Brain microvascular endothelial cell (primary cell): ENCODE measurements at regions not wholly inside any gene's neighbourhood (a gene's known extent, or its start where the extent isn't known, plus 50 kb on each side); places are given as distances from the start of the nearest gene placed in this dataset.
A peak's percentile ranks its signal among the peaks of the same experiment; 100 is the strongest.

Experiments used
- DNase-seq: peaks from one replicate; pipeline ENCODE4 v3.0.0-alpha.2; 2020
- H3K27ac ChIP-seq: fragments of 250-450 bp; sonication (Bioruptor Pico); 2 replicates; pipeline ENCODE4 v1.5.1; 2020; ENCODE audit warnings: mild to moderate bottlenecking, moderate library complexity
- H3K27me3 ChIP-seq: fragments of 250-450 bp; sonication (Bioruptor Pico); replicated peaks from 2 replicates; pipeline ENCODE4 v1.5.1; 2020; ENCODE audit warnings: mild to moderate bottlenecking
- H3K36me3 ChIP-seq: fragments of 250-450 bp; sonication (Bioruptor Pico); replicated peaks from 2 replicates; pipeline ENCODE4 v1.5.1; 2020; ENCODE audit warnings: mild to moderate bottlenecking
- H3K4me3 ChIP-seq: 2 replicates; pipeline ENCODE4 v1.5.1; 2011; ENCODE audit warnings: low read depth, mild to moderate bottlenecking, control low read depth, low read length, moderate library complexity
- in situ Hi-C: cut with HindIII; loops from 2 replicates; pipeline ENCODE4 v1.10.0; 2017; ENCODE audit warnings: low sequenced_read_pairs, low pct_ligation_motif_present
- TF ChIP-seq, protein P1 (sequence below): IDR thresholded peaks from 2 replicates; pipeline ENCODE4 v1.5.1; 2011; ENCODE audit warnings: low read depth, mild to moderate bottlenecking, moderate library complexity, low read length, control low read depth, inconsistent platforms; ENCODE audit errors: missing control alignments

DNA sequence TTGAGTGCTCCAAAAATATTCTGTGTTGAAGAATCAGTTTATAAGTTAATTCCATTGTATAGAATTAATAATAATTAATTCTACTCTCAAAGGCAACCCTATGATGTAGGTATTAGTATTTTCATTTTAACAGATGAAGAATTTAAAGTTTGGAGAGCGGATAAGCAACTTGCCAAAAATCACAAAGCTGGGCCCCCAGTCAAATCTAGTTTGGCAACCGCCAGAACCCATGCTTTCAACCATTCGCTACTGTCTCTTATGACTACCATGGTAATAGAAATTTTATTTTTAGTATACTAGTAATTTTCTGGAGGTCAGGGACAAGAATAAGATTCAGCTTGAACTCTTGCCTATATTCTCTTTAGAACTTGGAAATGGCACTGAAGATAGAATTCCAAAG lies 229.8 kb downstream of the IBTK start:
- no peak for DNase-seq
- in situ Hi-C loops, result no loop called here
- H3K27ac ChIP-seq, result no peak overlapping the region

DNA sequence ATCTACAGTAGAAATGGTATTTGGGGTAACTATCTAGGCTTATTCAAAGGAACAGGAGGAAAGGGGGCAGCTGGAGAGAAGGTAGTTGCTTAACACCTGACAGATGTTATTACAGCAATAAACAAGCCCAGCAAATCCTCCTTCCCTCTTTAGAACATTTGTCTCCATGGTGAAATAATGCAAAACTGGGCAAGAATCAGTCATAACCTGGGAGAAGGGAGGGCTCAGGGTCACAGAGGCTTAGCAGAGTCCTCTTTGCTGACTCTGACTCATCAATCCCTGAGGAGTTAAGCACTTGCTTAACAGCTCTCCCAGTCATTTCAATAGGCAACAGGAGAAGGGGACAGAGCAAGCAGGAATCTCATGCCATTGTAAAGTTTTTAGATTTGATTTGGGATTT lies 230.3 kb downstream of the IBTK start:
- H3K27me3 ChIP-seq, result no peaks in the 10 kb centered on the region
- in situ Hi-C loops, result no loop called here
- peak overlapping the region; percentile 77 for H3K27ac ChIP-seq
- TF ChIP-seq, protein P1, sequence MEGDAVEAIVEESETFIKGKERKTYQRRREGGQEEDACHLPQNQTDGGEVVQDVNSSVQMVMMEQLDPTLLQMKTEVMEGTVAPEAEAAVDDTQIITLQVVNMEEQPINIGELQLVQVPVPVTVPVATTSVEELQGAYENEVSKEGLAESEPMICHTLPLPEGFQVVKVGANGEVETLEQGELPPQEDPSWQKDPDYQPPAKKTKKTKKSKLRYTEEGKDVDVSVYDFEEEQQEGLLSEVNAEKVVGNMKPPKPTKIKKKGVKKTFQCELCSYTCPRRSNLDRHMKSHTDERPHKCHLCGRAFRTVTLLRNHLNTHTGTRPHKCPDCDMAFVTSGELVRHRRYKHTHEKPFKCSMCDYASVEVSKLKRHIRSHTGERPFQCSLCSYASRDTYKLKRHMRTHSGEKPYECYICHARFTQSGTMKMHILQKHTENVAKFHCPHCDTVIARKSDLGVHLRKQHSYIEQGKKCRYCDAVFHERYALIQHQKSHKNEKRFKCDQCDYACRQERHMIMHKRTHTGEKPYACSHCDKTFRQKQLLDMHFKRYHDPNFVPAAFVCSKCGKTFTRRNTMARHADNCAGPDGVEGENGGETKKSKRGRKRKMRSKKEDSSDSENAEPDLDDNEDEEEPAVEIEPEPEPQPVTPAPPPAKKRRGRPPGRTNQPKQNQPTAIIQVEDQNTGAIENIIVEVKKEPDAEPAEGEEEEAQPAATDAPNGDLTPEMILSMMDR, result no peak
- peak; percentile 78 for DNase-seq
- H3K36me3 ChIP-seq, result no peaks in the 10 kb centered on the region
- H3K4me3 ChIP-seq, result no peak overlapping the region

More for the DNA sequence above, 229.8 kb downstream of the IBTK start:
- TF ChIP-seq, protein P1, result no peak
- no peaks in the 10 kb centered on the region for H3K27me3 ChIP-seq
- no peaks in the 10 kb centered on the region for H3K36me3 ChIP-seq
- no peak overlapping the region for H3K4me3 ChIP-seq

DNA sequence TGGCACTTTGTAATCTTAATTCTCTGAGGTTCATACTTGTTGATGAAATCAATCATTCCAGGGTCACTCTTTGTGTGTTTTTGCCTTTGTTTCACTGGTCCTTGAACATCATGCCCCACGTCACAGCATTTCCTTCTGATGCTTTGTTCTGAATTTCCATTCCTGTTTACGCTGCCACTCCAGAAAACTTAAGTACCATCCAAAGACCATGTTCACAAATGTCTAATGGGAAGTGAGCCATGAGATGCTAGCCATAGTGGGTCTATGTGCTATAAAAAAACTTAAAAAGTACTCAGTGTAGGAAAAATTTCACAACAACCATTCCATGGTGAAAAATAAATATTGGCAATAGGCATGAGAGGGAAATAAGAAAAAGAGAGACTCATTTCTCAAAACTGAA lies 232.0 kb downstream of the IBTK start:
- Histone ChIP-seq H3K27ac (peak overlapping the region; percentile 90), H3K4me3 (no peak overlapping the region), H3K36me3 (no peaks in the 10 kb centered on the region), H3K27me3 (no peaks in the 10 kb centered on the region)
- TF ChIP-seq, protein P1, result no peak
- in situ Hi-C loops, result no loop called here
- DNase-seq, result no peak

DNA sequence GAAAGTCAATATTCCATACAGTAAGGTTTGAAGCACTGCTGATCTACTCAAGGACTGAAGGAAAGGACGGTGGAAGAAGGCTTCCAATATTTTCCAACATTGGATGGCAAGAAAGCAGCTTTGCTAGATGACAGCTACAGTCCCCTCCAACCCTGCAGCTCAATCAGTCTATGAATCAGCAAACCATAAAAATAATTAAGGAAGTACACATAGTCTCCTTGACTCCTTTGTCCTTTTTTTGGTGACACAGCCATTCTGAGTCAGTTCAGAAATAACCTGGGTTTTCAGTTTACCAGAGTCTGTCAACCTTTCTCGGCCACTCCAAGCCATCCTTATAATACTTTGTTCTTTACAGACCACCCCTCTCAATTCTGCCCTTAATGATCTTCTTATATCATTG lies 232.5 kb downstream of the IBTK start:
- TF ChIP-seq, protein P1, result no peak
- no peaks in the 10 kb centered on the region for H3K27me3 ChIP-seq
- H3K4me3 ChIP-seq, result no peak overlapping the region
- peak; percentile 51 for DNase-seq
- in situ Hi-C loops, result no loop called here
- H3K36me3 ChIP-seq, result no peaks in the 10 kb centered on the region
- H3K27ac ChIP-seq, result peak overlapping the region; percentile 90

DNA sequence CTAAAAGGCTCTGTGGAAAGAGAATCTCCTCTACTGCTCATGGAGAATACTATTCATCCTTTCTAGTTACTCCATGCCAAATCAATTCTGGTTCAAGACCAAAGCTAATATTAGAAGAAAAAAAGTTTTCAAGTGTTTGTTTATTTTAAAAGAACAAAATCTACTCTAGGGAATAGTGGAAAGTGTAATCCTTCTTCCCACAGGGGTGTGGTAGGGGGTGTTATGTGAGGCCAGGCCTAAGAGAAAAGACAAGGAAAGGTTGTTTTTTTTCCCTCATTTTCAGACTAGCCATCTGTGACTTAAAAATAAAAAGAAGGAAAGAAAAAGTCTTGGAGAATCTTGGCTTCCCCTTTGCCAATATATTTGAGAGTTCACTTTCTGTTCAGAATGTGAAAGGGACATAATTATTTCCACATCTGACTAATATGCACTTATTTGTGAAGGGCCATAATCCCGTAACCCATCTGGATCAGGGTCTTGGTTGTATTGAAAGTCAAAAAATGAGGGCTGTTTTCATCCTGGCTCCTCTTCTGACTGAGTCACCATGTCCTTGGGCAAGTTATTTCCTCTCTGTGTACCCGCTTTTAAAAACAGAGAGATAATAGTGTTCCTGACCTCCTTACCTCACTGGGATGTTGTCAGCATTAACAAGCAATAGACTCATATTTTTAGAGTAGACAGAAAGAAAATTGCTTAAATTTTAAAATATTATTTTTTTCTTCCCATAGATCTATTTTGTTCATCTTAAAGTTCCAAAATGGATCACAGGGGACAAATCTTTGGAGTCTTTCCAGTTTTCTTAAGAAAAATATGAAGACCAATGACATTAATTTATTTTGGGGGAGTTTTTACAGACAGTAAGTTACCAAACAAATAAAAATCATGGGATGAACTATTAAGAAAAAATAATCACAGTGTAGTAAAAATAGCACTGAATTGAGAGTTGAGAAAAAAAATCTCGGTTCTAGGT lies 233.7 kb downstream of the IBTK start:
- no peaks in the 10 kb centered on the region for H3K36me3 ChIP-seq
- peak overlapping the region; percentile 90 for H3K27ac ChIP-seq
- no peaks in the 10 kb centered on the region for H3K27me3 ChIP-seq
- no peak overlapping the region for H3K4me3 ChIP-seq
- TF ChIP-seq, protein P1, result no peak
- in situ Hi-C loops, result no loop called here
- DNase-seq, result peak; percentile 80
